ENCODE measurements at regions not wholly inside any gene's neighbourhood (a gene's known extent, or its start where the extent isn't known, plus 50 kb on each side); places are given as distances from the start of the nearest gene placed in this dataset.

DNA sequence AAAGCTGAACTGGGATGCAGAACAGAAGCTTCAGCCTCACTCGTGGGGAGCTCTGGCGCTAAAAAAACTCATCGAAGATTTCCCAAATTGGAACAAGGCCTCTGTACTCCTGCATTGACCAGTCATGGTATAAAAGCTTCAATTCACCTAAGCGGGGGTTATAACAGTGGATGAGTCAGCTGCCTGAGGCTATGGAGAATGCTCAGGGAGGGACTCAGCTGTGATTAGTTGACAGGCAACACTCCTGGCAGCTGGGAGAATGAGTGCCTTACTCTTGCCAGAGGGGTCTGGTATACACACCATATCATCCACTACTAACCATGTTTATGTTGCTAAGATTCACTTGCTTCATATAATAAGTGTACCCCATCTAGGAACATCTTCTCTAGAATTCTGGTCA, 350.6 kb upstream of the VRK2 start:
- Histone ChIP-seq H3K4me1 (ENCODE audit: insufficient read depth) (peaks cover 3% of the 10 kb centered on the region), H3K79me2 (no peaks in the 10 kb centered on the region), H3K9me2 (replicated peaks; ENCODE audit: insufficient read depth) (no peaks in the 10 kb centered on the region), H3K9me3 (ENCODE audit: low read depth) (no peaks in the 10 kb centered on the region), H3K4me2 (no peak overlapping the region), H2AFZ (no peak overlapping the region), H3K36me3 (replicated peaks; ENCODE audit: insufficient read depth, low read depth) (no peaks in the 10 kb centered on the region), H3K27me3 (no peaks in the 10 kb centered on the region), H4K20me1 (ENCODE audit: insufficient read depth, poor library complexity, severe bottlenecking) (no peaks in the 10 kb centered on the region), H3K4me3 (no peak overlapping the region), H3K27ac (no peak overlapping the region)
- TF ChIP-seq, protein P1, sequence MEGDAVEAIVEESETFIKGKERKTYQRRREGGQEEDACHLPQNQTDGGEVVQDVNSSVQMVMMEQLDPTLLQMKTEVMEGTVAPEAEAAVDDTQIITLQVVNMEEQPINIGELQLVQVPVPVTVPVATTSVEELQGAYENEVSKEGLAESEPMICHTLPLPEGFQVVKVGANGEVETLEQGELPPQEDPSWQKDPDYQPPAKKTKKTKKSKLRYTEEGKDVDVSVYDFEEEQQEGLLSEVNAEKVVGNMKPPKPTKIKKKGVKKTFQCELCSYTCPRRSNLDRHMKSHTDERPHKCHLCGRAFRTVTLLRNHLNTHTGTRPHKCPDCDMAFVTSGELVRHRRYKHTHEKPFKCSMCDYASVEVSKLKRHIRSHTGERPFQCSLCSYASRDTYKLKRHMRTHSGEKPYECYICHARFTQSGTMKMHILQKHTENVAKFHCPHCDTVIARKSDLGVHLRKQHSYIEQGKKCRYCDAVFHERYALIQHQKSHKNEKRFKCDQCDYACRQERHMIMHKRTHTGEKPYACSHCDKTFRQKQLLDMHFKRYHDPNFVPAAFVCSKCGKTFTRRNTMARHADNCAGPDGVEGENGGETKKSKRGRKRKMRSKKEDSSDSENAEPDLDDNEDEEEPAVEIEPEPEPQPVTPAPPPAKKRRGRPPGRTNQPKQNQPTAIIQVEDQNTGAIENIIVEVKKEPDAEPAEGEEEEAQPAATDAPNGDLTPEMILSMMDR (IDR thresholded peaks at IDR 0.05; ENCODE audit: poor library complexity): no peak
- no peak for TF ChIP-seq EZH2 (IDR thresholded peaks at IDR 0.05; ENCODE audit: borderline replicate concordance)
- TF ChIP-seq EZH2phosphoT487 (IDR thresholded peaks at IDR 0.05; ENCODE audit: low read depth, severe bottlenecking, unreplicated experiment): no peak
- peak; percentile 14 for DNase-seq (ENCODE audit: low spot score)
- 56% methylated on average over 4 of the region's 4 CpGs for WGBS (ENCODE audit: low lambda C conversion rate, missing lambda C conversion rate)

DNA sequence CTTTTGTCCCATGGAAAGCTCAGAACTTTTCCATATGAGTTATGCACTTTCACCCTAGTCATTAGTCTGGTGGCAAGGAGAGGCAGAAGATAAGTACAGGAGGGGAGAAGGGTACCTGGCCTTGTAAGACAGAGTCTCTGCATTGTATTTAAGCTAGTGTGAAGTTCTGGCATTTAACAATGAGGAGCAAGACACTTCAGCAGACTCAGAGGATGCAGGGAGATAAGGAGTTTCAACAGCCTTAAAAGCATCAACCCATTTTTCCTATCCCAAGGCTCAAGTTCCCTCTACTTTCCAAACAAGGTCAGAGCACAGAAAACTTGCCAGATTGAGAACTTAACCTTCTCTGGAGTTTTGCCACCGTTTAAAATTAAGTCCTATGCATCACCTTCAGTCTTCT, 348.2 kb upstream of the VRK2 start:
- Histone ChIP-seq H2AFZ (no peak overlapping the region), H3K79me2 (no peaks in the 10 kb centered on the region), H3K9me3 (ENCODE audit: low read depth) (no peaks in the 10 kb centered on the region), H4K20me1 (ENCODE audit: insufficient read depth, poor library complexity, severe bottlenecking) (no peaks in the 10 kb centered on the region), H3K27me3 (no peaks in the 10 kb centered on the region), H3K4me3 (no peak overlapping the region), H3K4me2 (no peak overlapping the region), H3K9me2 (replicated peaks; ENCODE audit: insufficient read depth) (no peaks in the 10 kb centered on the region), H3K36me3 (replicated peaks; ENCODE audit: insufficient read depth, low read depth) (no peaks in the 10 kb centered on the region), H3K4me1 (ENCODE audit: insufficient read depth) (peaks cover 3% of the 10 kb centered on the region), H3K27ac (no peak overlapping the region)
- DNase-seq (ENCODE audit: low spot score): no peak
- 46% methylated on average over 1 of the region's 1 CpG for WGBS (ENCODE audit: low lambda C conversion rate, missing lambda C conversion rate)
- TF ChIP-seq EZH2 (IDR thresholded peaks at IDR 0.05; ENCODE audit: borderline replicate concordance) (no peak), EZH2phosphoT487 (IDR thresholded peaks at IDR 0.05; ENCODE audit: low read depth, severe bottlenecking, unreplicated experiment) (no peak)
- TF ChIP-seq, protein P1 (IDR thresholded peaks at IDR 0.05; ENCODE audit: poor library complexity): no peak

DNA sequence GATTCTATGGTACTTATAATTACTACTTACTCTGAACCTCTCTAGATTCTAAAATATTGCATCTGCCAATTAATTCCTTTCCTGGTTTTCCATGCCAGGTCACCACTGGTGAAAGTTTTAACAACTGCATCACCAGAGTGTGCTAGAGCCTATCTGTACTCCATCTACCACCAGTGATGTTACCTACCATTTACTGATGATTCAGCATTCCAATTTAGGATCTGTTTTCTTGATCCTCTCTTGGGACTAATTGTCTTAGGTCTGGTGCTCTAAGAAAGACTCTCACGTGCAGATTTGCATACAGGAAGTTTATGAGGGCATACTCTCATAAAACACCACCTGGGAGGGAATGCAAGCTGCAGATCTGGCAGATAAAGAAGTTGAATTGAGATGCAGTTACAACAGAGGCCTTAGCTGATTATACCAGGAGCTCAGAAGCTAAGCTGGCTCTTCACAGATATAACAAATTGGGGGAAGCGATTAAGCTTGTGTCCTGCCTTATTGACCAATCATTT, 347.6 kb upstream of the VRK2 start:
- Histone ChIP-seq H2AFZ (no peak overlapping the region), H3K36me3 (replicated peaks; ENCODE audit: insufficient read depth, low read depth) (no peaks in the 10 kb centered on the region), H3K4me3 (no peak overlapping the region), H3K4me1 (ENCODE audit: insufficient read depth) (peaks cover 3% of the 10 kb centered on the region), H4K20me1 (ENCODE audit: insufficient read depth, poor library complexity, severe bottlenecking) (no peaks in the 10 kb centered on the region), H3K9me3 (ENCODE audit: low read depth) (no peaks in the 10 kb centered on the region), H3K79me2 (no peaks in the 10 kb centered on the region), H3K27ac (no peak overlapping the region), H3K27me3 (no peaks in the 10 kb centered on the region), H3K9me2 (replicated peaks; ENCODE audit: insufficient read depth) (no peaks in the 10 kb centered on the region), H3K4me2 (no peak overlapping the region)
- TF ChIP-seq EZH2phosphoT487 (IDR thresholded peaks at IDR 0.05; ENCODE audit: low read depth, severe bottlenecking, unreplicated experiment): no peak
- TF ChIP-seq, protein P1 (IDR thresholded peaks at IDR 0.05; ENCODE audit: poor library complexity): no peak
- TF ChIP-seq EZH2 (IDR thresholded peaks at IDR 0.05; ENCODE audit: borderline replicate concordance): no peak
- no peak for DNase-seq (ENCODE audit: low spot score)
- 38% methylated on average over 2 of the region's 2 CpGs for WGBS (ENCODE audit: low lambda C conversion rate, missing lambda C conversion rate)

DNA sequence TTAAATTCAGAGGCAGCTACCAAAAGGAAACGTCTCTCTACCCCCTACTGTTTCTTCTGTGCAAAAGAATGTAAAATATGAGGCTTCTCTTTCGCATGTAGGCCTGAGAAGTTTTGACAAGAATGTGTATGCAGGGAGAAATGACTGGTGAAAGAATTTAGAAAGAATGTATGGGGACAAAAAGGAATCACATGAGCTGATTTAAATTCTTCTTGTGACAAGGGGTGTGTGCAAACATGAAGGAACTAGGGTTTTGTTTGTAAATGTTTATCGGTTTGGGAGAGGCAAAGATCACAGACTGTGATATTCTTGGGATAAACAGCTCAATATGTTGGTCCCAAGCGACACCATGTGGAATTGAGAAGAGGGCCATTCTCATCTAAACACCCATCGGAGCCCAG, 345.2 kb upstream of the VRK2 start:
- peak overlapping the region; percentile 35 for H2AFZ ChIP-seq
- H3K4me3 ChIP-seq: no peak overlapping the region
- no peaks in the 10 kb centered on the region for H3K9me3 ChIP-seq (ENCODE audit: low read depth)
- WGBS (ENCODE audit: low lambda C conversion rate, missing lambda C conversion rate): 58% methylated on average over 5 of the region's 5 CpGs
- TF ChIP-seq, protein P1 (IDR thresholded peaks at IDR 0.05; ENCODE audit: poor library complexity): no peak
- TF ChIP-seq EZH2phosphoT487 (IDR thresholded peaks at IDR 0.05; ENCODE audit: low read depth, severe bottlenecking, unreplicated experiment) (no peak), EZH2 (IDR thresholded peaks at IDR 0.05; ENCODE audit: borderline replicate concordance) (no peak)
- H3K4me1 ChIP-seq (ENCODE audit: insufficient read depth): peaks cover 3% of the 10 kb centered on the region
- no peaks in the 10 kb centered on the region for H3K27me3 ChIP-seq
- no peaks in the 10 kb centered on the region for H3K79me2 ChIP-seq
- no peaks in the 10 kb centered on the region for H4K20me1 ChIP-seq (ENCODE audit: insufficient read depth, poor library complexity, severe bottlenecking)
- peak overlapping the region; percentile 13 for H3K27ac ChIP-seq
- no peak for DNase-seq (ENCODE audit: low spot score)
- no peaks in the 10 kb centered on the region for H3K36me3 ChIP-seq (replicated peaks; ENCODE audit: insufficient read depth, low read depth)
- no peaks in the 10 kb centered on the region for H3K9me2 ChIP-seq (replicated peaks; ENCODE audit: insufficient read depth)
- H3K4me2 ChIP-seq: no peak overlapping the region

Data from hepatocyte (in vitro differentiated cells).